Tibial artery (tissue), 4 donors: ENCODE measurements at regions not wholly inside any gene's neighbourhood (a gene's known extent, or its start where the extent isn't known, plus 50 kb on each side); places are given as distances from the start of the nearest gene placed in this dataset.

Source experiments
- DNase-seq, 2 donors: peaks; one replicate each; pipeline ENCODE4 v3.0.0-alpha.2; 2019
- H3K27ac ChIP-seq, 2 donors: fragments of 200-600 bp; sonication (generic) in 1 of 2; 1 replicate in 1 of 2; 2 replicates in 1 of 2; pipeline ENCODE4 v1.5.1; 2018 to 2019; ENCODE audit warnings: mild to moderate bottlenecking in 1 of 2
- H3K27me3 ChIP-seq, 2 donors: fragments of 200-600 bp; sonication (generic) in 1 of 2; one replicate each; pipeline versions ENCODE4 v1.5.1 to v1.6.0; 2016 to 2019
- H3K36me3 ChIP-seq, 3 donors: fragments of 200-600 bp; sonication (generic) in 2 of 3; one replicate each; pipeline ENCODE4 v1.5.1; 2016 to 2019; ENCODE audit warnings: mild to moderate bottlenecking in 2 of 3
- H3K4me1 ChIP-seq, 4 donors: fragments of 200-600 bp; sonication (generic) in 2 of 4; 1 replicate in 3 of 4; 2 replicates in 1 of 4; pipeline ENCODE4 v1.5.1; 2016 to 2019
- H3K4me3 ChIP-seq, 2 donors: fragments of 200-600 bp; sonication (generic) in 1 of 2; 1 replicate in 1 of 2; 2 replicates in 1 of 2; pipeline ENCODE4 v1.5.1; 2018 to 2019; ENCODE audit warnings: mild to moderate bottlenecking in 2 of 2
- H3K9me3 ChIP-seq, 3 donors: fragments of 200-600 bp; sonication (generic) in 1 of 3; one replicate each; pipeline ENCODE4 v1.5.1; 2016 to 2019
- intact Hi-C: fragments of 100-400 bp; cut with DNase I; formaldehyde crosslinking; loops from one replicate; pipeline ENCODE4 v1.15.0; 2023; ENCODE audit warnings: low total_unique reads
- TF ChIP-seq, protein P1 (sequence below), 2 experiments: fragments of 200-600 bp in 1 of 2; fragments of 450-650 bp in 1 of 2; IDR thresholded peaks; one replicate each; pipeline ENCODE4 v1.5.1; 2017 to 2019; ENCODE audit warnings: antibody characterized with exemption in 2 of 2, mild to moderate bottlenecking in 1 of 2, moderate library complexity in 1 of 2

DNA sequence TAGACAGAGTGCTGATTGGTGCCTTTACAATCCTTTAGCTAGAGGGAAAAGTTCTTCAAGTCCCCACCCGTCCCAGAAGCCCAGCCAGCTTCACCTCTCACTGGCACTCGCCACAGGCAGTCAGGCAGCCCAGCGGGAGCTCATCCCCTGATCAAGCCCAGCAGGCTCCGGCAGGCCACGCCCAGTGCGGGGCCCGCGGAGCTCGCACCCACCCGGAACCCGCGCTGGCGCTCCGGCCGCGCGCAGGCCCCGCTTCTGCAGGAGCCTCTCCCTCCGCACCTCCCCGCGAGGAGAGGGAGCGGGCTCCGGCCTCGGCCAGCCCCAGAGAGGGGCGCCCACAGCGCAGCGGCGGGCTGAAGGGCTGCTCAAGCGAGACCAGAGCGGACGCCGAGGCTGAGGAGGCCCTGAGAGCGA, 202.4 kb upstream of the PDGFD start:
- intact Hi-C loops, result no loop called here
- H3K4me1 ChIP-seq, result peaks cover 0 to under 1% (median 0%) of the 10 kb centered on the region in 4 donors
- DNase-seq, result no peak
- H3K9me3 ChIP-seq, result no peaks in the 10 kb centered on the region
- H3K27me3 ChIP-seq, result no peaks in the 10 kb centered on the region
- no peaks in the 10 kb centered on the region for H3K36me3 ChIP-seq
- no peak overlapping the region for H3K4me3 ChIP-seq
- TF ChIP-seq, protein P1, sequence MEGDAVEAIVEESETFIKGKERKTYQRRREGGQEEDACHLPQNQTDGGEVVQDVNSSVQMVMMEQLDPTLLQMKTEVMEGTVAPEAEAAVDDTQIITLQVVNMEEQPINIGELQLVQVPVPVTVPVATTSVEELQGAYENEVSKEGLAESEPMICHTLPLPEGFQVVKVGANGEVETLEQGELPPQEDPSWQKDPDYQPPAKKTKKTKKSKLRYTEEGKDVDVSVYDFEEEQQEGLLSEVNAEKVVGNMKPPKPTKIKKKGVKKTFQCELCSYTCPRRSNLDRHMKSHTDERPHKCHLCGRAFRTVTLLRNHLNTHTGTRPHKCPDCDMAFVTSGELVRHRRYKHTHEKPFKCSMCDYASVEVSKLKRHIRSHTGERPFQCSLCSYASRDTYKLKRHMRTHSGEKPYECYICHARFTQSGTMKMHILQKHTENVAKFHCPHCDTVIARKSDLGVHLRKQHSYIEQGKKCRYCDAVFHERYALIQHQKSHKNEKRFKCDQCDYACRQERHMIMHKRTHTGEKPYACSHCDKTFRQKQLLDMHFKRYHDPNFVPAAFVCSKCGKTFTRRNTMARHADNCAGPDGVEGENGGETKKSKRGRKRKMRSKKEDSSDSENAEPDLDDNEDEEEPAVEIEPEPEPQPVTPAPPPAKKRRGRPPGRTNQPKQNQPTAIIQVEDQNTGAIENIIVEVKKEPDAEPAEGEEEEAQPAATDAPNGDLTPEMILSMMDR (IDR thresholded peaks at IDR 0.05), result no peak
- H3K27ac ChIP-seq, result no peak overlapping the region

DNA sequence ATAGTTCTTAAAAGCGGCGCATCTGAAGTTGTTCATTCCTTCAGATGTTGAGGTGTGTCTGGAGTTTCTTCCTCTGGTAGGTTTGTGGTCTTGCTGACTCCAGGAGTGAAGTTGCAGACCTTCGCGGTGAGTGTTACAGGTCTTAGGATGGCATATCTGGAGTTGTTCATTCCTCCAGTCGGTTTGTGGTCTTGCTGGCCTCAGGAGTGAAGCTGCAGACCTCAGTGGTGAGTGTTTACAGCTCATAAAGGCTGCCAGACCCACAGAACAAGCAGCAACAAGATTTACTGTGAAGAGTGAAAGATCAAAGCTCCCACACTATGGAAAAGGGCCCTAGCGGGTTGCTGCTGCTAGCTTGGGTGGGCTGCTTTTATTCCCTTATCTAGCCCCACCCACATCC, 201.7 kb upstream of the PDGFD start:
- Histone ChIP-seq H3K27ac (no peak overlapping the region), H3K4me1 (no peaks in the 10 kb centered on the region), H3K27me3 (no peaks in the 10 kb centered on the region), H3K36me3 (no peaks in the 10 kb centered on the region), H3K4me3 (no peak overlapping the region), H3K9me3 (no peaks in the 10 kb centered on the region)
- no peak for DNase-seq
- intact Hi-C loops, result no loop called here
- TF ChIP-seq, protein P1 (IDR thresholded peaks at IDR 0.05), result no peak

DNA sequence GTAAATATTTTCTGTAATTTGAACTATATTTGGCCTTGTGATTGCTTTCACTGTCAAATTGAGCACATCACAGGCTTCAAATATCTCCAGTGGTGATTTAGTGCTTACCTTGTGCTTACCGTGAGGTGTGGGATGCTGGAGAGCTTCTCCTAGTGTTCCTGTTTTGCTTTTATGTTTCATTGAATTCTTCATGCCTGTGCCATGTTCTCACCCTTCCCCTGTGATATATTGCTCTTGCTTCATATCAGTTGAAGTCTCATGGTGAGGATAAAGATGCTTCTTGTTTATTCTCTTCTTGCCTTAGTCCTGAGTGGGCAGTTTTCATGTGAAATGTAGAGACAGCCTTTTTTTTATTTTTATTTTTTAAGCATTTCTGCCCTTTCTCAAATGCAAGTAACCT, 198.0 kb upstream of the PDGFD start:
- Histone ChIP-seq H3K4me3 (no peak overlapping the region), H3K36me3 (no peaks in the 10 kb centered on the region), H3K9me3 (no peaks in the 10 kb centered on the region), H3K27me3 (no peaks in the 10 kb centered on the region), H3K4me1 (no peaks in the 10 kb centered on the region), H3K27ac (no peak overlapping the region)
- intact Hi-C loops, result no loop called here
- TF ChIP-seq, protein P1 (IDR thresholded peaks at IDR 0.05), result no peak
- no peak for DNase-seq

DNA sequence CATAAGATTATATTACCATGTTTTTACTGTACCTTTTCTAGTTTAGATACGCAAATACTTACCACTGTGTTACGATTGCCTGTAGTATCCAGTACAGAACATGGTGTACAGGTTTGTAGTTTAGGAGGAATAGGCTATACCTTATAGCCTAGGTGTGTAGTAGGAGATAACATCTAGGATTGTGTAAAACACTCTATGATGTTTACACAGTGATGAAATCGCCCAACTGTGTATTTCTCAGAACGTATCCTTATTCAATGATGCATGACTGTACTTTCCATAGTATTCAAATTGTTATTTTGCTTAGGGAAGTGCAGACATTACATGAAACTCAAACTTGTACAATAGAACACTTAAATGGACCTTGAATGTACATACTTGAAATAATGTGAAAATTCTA, 188.1 kb upstream of the PDGFD start:
- Histone ChIP-seq H3K27ac (no peak overlapping the region), H3K4me1 (no peaks in the 10 kb centered on the region), H3K4me3 (no peak overlapping the region), H3K36me3 (no peaks in the 10 kb centered on the region), H3K27me3 (no peaks in the 10 kb centered on the region), H3K9me3 (peaks cover 0 to 8% (median 0%) of the 10 kb centered on the region in 3 donors)
- no peak for DNase-seq
- intact Hi-C loops, result no loop called here
- TF ChIP-seq, protein P1 (IDR thresholded peaks at IDR 0.05), result no peak

DNA sequence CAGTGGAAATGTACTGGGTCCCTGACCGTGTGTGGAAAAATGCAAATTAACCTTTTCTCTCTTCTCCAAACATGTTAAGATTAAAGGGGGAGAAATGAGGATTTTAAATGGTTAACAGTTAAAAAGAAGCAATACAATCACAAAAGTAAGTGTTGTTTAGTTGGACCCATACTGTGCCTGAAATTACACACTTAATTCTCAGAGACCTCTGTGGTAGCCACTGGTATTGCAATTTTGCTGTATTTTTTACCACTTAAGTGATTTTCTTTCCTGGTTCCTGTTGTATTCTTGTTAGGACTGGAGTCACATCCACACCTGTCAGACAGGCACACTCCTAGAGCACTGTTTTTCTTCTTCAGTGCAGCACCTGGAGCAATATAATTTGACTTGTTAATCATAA, 179.6 kb upstream of the PDGFD start:
- intact Hi-C loops, result no loop called here
- H3K36me3 ChIP-seq, result no peaks in the 10 kb centered on the region
- no peaks in the 10 kb centered on the region for H3K4me1 ChIP-seq
- DNase-seq, result no peak
- H3K27me3 ChIP-seq, result no peaks in the 10 kb centered on the region
- TF ChIP-seq, protein P1 (IDR thresholded peaks at IDR 0.05), result peak in 1 of 2 experiments; percentile 14
- H3K27ac ChIP-seq, result no peak overlapping the region
- no peak overlapping the region for H3K4me3 ChIP-seq
- H3K9me3 ChIP-seq, result no peaks in the 10 kb centered on the region

DNA sequence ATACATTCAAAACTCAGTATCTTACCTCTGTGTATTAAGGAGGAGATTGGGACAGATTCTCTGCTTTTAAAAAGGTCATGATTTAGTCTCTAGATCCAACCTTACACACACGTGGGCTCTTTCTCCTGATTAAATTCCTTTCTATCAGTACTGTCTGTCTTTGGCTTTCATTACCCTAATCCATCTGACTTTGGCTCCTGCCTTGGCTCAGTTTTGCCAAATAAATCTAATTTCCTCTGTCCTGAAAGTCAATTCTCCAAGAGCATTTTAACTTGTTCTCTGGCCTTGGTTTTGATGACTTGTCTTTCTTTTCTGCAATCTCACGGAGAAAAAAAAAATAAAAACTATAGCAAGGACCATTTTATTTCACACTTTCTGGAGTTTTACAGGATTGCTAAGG, 176.6 kb upstream of the PDGFD start:
- Histone ChIP-seq H3K27ac (no peak overlapping the region), H3K4me1 (peaks cover 0 to 9% (median 0%) of the 10 kb centered on the region in 4 donors), H3K27me3 (no peaks in the 10 kb centered on the region), H3K36me3 (no peaks in the 10 kb centered on the region), H3K4me3 (no peak overlapping the region), H3K9me3 (no peaks in the 10 kb centered on the region)
- intact Hi-C loops, result no loop called here
- TF ChIP-seq, protein P1 (IDR thresholded peaks at IDR 0.05), result no peak
- DNase-seq, result no peak
